HL-60 (cell line): ENCODE measurements at regions not wholly inside any gene's neighbourhood (a gene's known extent, or its start where the extent isn't known, plus 50 kb on each side); places are given as distances from the start of the nearest gene placed in this dataset.

Experiments
- DNase-seq, 2 experiments: peaks; one replicate each; pipeline ENCODE4 v3.0.0-alpha.2; 2010 to 2020; ENCODE audit warnings: low read depth in 1 of 2, low spot score in 1 of 2
- H3K27ac ChIP-seq: fragments of 250-450 bp; sonication (Bioruptor Pico); replicated peaks from 2 replicates; pipeline ENCODE4 v1.5.1; 2020; ENCODE audit warnings: mild to moderate bottlenecking, moderate library complexity
- H3K27me3 ChIP-seq: fragments of 250-450 bp; sonication (Bioruptor Pico); 2 replicates; pipeline ENCODE4 v1.5.1; 2021; ENCODE audit warnings: mild to moderate bottlenecking, moderate library complexity; ENCODE audit not compliant: insufficient read depth, poor library complexity, severe bottlenecking
- H3K4me3 ChIP-seq: replicated peaks from 2 replicates; pipeline ENCODE4 v1.5.1; 2011; ENCODE audit warnings: mild to moderate bottlenecking, control low read depth, low read length; ENCODE audit not compliant: insufficient read depth
- GABPA ChIP-seq: IDR thresholded peaks from 2 replicates; pipeline ENCODE4 v1.6.1; 2012; ENCODE audit warnings: low read depth
- POLR2AphosphoS5 ChIP-seq: IDR thresholded peaks from 2 replicates; pipeline ENCODE4 v1.6.1; 2012; ENCODE audit warnings: low read depth
- SPI1 ChIP-seq: IDR thresholded peaks from 2 replicates; pipeline ENCODE4 v1.6.1; 2012; ENCODE audit warnings: low read depth, mild to moderate bottlenecking, borderline replicate concordance
- TF ChIP-seq, protein P1 (sequence below): IDR thresholded peaks from one replicate; pipeline ENCODE4 v1.5.1; 2011; ENCODE audit warnings: low read length, control low read depth, inconsistent platforms; ENCODE audit not compliant: insufficient read depth
- TF ChIP-seq, protein P2 (sequence below): IDR thresholded peaks from 2 replicates; pipeline ENCODE4 v1.6.1; 2012; ENCODE audit warnings: low read depth; ENCODE audit not compliant: insufficient replicate concordance

DNA sequence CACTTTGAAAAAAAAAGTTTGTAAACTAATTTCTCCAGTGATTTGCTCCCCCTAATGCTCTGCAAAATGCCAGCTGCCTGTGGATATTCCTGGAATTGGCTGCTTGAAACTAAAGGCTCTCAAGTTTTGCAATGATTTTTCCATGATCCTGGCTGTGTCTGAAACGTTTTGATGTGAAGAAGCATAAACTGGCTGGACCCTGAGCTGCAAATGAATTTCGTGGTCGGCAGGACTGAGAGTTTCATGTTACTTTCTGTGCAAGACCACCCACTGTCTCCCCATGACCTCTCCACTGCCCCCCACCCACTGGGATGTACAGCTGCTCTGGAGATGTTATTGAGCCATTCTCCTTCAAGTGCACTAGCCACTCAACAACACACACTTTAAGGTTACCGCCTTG lies 171.3 kb upstream of the SSTR4 start:
- TF ChIP-seq GABPA = no peak
- no peak for TF ChIP-seq SPI1
- TF ChIP-seq, protein P1, sequence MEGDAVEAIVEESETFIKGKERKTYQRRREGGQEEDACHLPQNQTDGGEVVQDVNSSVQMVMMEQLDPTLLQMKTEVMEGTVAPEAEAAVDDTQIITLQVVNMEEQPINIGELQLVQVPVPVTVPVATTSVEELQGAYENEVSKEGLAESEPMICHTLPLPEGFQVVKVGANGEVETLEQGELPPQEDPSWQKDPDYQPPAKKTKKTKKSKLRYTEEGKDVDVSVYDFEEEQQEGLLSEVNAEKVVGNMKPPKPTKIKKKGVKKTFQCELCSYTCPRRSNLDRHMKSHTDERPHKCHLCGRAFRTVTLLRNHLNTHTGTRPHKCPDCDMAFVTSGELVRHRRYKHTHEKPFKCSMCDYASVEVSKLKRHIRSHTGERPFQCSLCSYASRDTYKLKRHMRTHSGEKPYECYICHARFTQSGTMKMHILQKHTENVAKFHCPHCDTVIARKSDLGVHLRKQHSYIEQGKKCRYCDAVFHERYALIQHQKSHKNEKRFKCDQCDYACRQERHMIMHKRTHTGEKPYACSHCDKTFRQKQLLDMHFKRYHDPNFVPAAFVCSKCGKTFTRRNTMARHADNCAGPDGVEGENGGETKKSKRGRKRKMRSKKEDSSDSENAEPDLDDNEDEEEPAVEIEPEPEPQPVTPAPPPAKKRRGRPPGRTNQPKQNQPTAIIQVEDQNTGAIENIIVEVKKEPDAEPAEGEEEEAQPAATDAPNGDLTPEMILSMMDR = no peak
- TF ChIP-seq, protein P2, sequence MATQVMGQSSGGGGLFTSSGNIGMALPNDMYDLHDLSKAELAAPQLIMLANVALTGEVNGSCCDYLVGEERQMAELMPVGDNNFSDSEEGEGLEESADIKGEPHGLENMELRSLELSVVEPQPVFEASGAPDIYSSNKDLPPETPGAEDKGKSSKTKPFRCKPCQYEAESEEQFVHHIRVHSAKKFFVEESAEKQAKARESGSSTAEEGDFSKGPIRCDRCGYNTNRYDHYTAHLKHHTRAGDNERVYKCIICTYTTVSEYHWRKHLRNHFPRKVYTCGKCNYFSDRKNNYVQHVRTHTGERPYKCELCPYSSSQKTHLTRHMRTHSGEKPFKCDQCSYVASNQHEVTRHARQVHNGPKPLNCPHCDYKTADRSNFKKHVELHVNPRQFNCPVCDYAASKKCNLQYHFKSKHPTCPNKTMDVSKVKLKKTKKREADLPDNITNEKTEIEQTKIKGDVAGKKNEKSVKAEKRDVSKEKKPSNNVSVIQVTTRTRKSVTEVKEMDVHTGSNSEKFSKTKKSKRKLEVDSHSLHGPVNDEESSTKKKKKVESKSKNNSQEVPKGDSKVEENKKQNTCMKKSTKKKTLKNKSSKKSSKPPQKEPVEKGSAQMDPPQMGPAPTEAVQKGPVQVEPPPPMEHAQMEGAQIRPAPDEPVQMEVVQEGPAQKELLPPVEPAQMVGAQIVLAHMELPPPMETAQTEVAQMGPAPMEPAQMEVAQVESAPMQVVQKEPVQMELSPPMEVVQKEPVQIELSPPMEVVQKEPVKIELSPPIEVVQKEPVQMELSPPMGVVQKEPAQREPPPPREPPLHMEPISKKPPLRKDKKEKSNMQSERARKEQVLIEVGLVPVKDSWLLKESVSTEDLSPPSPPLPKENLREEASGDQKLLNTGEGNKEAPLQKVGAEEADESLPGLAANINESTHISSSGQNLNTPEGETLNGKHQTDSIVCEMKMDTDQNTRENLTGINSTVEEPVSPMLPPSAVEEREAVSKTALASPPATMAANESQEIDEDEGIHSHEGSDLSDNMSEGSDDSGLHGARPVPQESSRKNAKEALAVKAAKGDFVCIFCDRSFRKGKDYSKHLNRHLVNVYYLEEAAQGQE = no peak
- TF ChIP-seq POLR2AphosphoS5 = no peak
- no peak overlapping the region for H3K4me3 ChIP-seq
- no peak for DNase-seq
- H3K27ac ChIP-seq = no peak overlapping the region
- H3K27me3 ChIP-seq = peaks cover 8% of the 10 kb centered on the region

DNA sequence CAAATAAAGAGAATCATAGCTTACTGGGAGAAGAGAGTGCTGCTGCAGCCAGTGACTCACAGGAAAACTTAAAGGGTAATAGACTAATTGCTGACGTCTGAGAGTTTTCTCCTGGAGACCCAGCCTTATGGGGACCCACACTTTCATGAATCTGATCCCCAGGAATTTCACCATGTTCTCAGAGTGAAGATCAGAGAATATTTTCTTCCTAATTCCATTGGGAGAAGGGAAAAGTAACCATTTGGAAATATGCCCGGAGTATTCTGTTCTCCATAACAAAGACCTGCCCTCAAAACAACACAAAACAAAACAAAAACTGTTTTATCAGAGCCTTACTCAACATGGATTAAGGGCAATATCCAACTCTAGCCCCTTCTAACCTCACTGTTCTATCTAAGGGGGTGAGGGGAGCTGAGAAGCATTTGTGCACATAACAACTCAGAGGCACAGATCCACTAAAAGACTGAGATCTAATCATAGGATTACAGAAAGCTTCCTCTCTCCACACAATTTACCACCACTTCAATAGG lies 168.2 kb upstream of the SSTR4 start:
- Histone ChIP-seq H3K4me3 (no peak overlapping the region), H3K27ac (no peak overlapping the region), H3K27me3 (peaks cover 8% of the 10 kb centered on the region)
- TF ChIP-seq POLR2AphosphoS5 = no peak
- TF ChIP-seq, protein P1 = no peak
- TF ChIP-seq, protein P2 = no peak
- no peak for TF ChIP-seq GABPA
- no peak for TF ChIP-seq SPI1
- no peak for DNase-seq

DNA sequence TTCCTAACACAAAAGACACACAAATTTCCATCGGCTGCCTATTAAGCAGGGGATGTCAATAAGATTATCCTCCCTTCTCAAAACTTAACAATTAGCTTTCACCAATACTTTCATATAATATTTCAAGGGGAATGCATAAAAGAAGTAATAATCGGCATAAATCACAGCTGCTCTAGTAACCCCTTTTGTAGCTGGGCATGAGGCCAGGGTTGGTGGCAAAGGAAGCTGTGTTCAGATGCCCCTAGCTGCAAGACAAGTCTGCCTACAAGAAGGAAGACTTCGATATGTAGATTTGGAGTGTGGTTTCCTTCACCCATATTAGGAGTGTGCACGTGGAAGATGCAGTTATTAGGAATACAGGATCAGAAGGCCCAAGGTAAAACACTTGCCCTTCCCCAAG lies 156.9 kb upstream of the SSTR4 start:
- Histone ChIP-seq H3K4me3 (no peak overlapping the region), H3K27ac (no peak overlapping the region), H3K27me3 (peaks cover 8% of the 10 kb centered on the region)
- no peak for DNase-seq
- no peak for TF ChIP-seq GABPA
- no peak for TF ChIP-seq SPI1
- TF ChIP-seq, protein P1 = no peak
- no peak for TF ChIP-seq POLR2AphosphoS5
- TF ChIP-seq, protein P2 = no peak
